Panc1 (cell line): ENCODE measurements at regions not wholly inside any gene's neighbourhood (a gene's known extent, or its start where the extent isn't known, plus 50 kb on each side); places are given as distances from the start of the nearest gene placed in this dataset.

ENCODE experiments used
- ATAC-seq: fragments of 200-7000 bp; cut with Tn5 transposase; 2 replicates; pipeline ENCODE4 v1.9.1; 2020; ENCODE audit warnings: mild to moderate bottlenecking, moderate library complexity
- BruUV-seq: library from RNA; stranded (reverse); fragments of 400-500 nt; replicated peaks from 2 replicates; lab custom pipeline; 2021; lab: Mats Ljungman, UMichigan
- CTCF ChIA-PET: fragments of 300-600 bp; sonication (Branson Sonifier 250); formaldehyde crosslinking; loops from one replicate; lab custom pipeline; 2022; ENCODE audit warnings: antibody characterized with exemption; lab: Charles Lee
- POLR2A ChIA-PET: fragments of 300-600 bp; sonication (Branson Sonifier 250); formaldehyde crosslinking; loops from one replicate; lab custom pipeline; 2022; ENCODE audit warnings: antibody characterized with exemption; lab: Charles Lee
- DNase-seq: peaks from one replicate; pipeline ENCODE4 v3.0.0-alpha.2; 2010; ENCODE audit warnings: low read depth, low spot score
- H3K27ac ChIP-seq: 2 replicates; pipeline ENCODE4 v1.5.1; 2011; ENCODE audit warnings: mild to moderate bottlenecking, low read length, inconsistent platforms
- H3K27me3 ChIP-seq: fragments of 200-500 bp; sonication (Bioruptor generic); 2 replicates; pipeline ENCODE4 v1.6.0; 2014; ENCODE audit warnings: low read length, inconsistent platforms; ENCODE audit not compliant: control insufficient read depth, insufficient read depth
- H3K36me3 ChIP-seq: fragments of 200-500 bp; sonication (Bioruptor generic); 2 replicates; pipeline ENCODE4 v1.5.1; 2014; ENCODE audit warnings: inconsistent platforms, mild to moderate bottlenecking, low read length, moderate library complexity; ENCODE audit not compliant: control insufficient read depth, insufficient read depth
- H3K4me1 ChIP-seq: 2 replicates; pipeline ENCODE4 v1.5.1; 2011; ENCODE audit warnings: inconsistent platforms, mild to moderate bottlenecking, low read length, moderate library complexity; ENCODE audit not compliant: control insufficient read depth, insufficient read depth
- H3K4me3 ChIP-seq, 2 experiments: 2 replicates each; pipeline ENCODE4 v1.5.1; 2011 to 2012; ENCODE audit warnings: low read depth in 2 of 2, low read length in 2 of 2, mild to moderate bottlenecking in 2 of 2, inconsistent platforms in 1 of 2, moderate library complexity in 1 of 2
- H3K9me3 ChIP-seq: fragments of 200-500 bp; sonication (Bioruptor generic); 2 replicates; pipeline ENCODE4 v1.5.1; 2014; ENCODE audit warnings: low read depth, mild to moderate bottlenecking, inconsistent platforms, low read length, moderate library complexity; ENCODE audit not compliant: control insufficient read depth, insufficient read depth
- CTCF ChIP-seq: fragments of 450-650 bp; IDR thresholded peaks from 2 replicates; pipeline ENCODE4 v1.5.1; 2017; ENCODE audit warnings: mild to moderate bottlenecking
- POLR2AphosphoS5 ChIP-seq: IDR thresholded peaks from 2 replicates; pipeline ENCODE4 v1.6.1; 2012; ENCODE audit warnings: mild to moderate bottlenecking, low read depth, low read length, moderate library complexity
- SIN3A ChIP-seq: IDR thresholded peaks from 2 replicates; pipeline ENCODE4 v1.6.1; 2012; ENCODE audit warnings: low read depth, mild to moderate bottlenecking, low read length, moderate library complexity, borderline replicate concordance; ENCODE audit not compliant: insufficient read depth
- TCF7L2 ChIP-seq: IDR thresholded peaks from 2 replicates; pipeline ENCODE4 v1.6.1; 2011; ENCODE audit warnings: mild to moderate bottlenecking, low read depth, low read length, inconsistent platforms
- in situ Hi-C: cut with HindIII; loops from 2 replicates; pipeline ENCODE4 v1.10.0; 2016; ENCODE audit warnings: low sequenced_read_pairs, low pct_unique_long_range_greater_than_20kb
- intact Hi-C: fragments of 100-400 bp; cut with micrococcal nuclease; formaldehyde crosslinking; loops from one replicate; pipeline ENCODE4 v1.10.0; 2022; ENCODE audit not compliant: unreplicated experiment
- TF ChIP-seq, protein P1 (sequence below), 2 experiments: IDR thresholded peaks; 2 replicates each; pipeline ENCODE4 v1.6.1; 2011 to 2012; ENCODE audit warnings: low read depth in 2 of 2, control low read depth in 1 of 2, low read length in 1 of 2, mild to moderate bottlenecking in 1 of 2, moderate library complexity in 1 of 2; ENCODE audit not compliant: insufficient read depth in 1 of 2

DNA sequence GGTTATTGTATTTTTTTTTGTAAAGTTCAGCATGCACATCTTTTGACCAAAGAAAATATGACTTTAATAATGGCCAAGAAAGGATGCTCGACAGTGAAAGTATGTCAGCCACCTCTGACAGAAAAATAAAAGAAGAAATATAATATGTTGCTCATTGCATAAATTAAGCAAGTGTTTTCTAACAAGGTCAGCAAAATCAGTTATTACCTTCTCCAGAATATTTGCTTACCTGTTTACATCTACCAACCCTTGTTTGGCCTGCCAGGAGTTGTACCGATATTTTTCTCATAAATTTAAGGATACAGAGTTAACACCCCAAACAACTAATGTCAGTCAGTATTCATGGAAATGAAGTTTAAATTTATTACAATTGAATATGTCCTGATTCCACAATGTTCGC lies 685.4 kb downstream of the PLA2G4A start:
- intact Hi-C loops = no loop called here
- TF ChIP-seq SIN3A (no peak), TCF7L2 (no peak), CTCF (no peak), POLR2AphosphoS5 (no peak)
- TF ChIP-seq, protein P1, sequence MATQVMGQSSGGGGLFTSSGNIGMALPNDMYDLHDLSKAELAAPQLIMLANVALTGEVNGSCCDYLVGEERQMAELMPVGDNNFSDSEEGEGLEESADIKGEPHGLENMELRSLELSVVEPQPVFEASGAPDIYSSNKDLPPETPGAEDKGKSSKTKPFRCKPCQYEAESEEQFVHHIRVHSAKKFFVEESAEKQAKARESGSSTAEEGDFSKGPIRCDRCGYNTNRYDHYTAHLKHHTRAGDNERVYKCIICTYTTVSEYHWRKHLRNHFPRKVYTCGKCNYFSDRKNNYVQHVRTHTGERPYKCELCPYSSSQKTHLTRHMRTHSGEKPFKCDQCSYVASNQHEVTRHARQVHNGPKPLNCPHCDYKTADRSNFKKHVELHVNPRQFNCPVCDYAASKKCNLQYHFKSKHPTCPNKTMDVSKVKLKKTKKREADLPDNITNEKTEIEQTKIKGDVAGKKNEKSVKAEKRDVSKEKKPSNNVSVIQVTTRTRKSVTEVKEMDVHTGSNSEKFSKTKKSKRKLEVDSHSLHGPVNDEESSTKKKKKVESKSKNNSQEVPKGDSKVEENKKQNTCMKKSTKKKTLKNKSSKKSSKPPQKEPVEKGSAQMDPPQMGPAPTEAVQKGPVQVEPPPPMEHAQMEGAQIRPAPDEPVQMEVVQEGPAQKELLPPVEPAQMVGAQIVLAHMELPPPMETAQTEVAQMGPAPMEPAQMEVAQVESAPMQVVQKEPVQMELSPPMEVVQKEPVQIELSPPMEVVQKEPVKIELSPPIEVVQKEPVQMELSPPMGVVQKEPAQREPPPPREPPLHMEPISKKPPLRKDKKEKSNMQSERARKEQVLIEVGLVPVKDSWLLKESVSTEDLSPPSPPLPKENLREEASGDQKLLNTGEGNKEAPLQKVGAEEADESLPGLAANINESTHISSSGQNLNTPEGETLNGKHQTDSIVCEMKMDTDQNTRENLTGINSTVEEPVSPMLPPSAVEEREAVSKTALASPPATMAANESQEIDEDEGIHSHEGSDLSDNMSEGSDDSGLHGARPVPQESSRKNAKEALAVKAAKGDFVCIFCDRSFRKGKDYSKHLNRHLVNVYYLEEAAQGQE (IDR thresholded peaks at IDR 0.05; ENCODE audit: insufficient read depth in 1 of 2, low read depth in 2 of 2, low read length in 1 of 2) = no peak
- no peaks in the 10 kb centered on the region for H3K27me3 ChIP-seq
- no peak overlapping the region for H3K27ac ChIP-seq
- H3K4me1 ChIP-seq = no peaks in the 10 kb centered on the region
- no peaks in the 10 kb centered on the region for H3K9me3 ChIP-seq
- no peak for DNase-seq
- ChIA-PET POLR2A (no interaction called here), CTCF (no interaction called here)
- H3K4me3 ChIP-seq = no peak overlapping the region
- no TSS peak for BruUV-seq
- ATAC-seq = no peak
- in situ Hi-C loops = no loop called here
- H3K36me3 ChIP-seq = no peaks in the 10 kb centered on the region

- H3K9me3 ChIP-seq = no peaks in the 10 kb centered on the region
- POLR2A ChIA-PET = no interaction called here
- H3K4me1 ChIP-seq = no peaks in the 10 kb centered on the region
- no peak overlapping the region for H3K4me3 ChIP-seq
- no TSS peak for BruUV-seq
- ATAC-seq (no peak), DNase-seq (no peak)
- no peaks in the 10 kb centered on the region for H3K27me3 ChIP-seq
- H3K36me3 ChIP-seq = no peaks in the 10 kb centered on the region
- H3K27ac ChIP-seq = no peak overlapping the region
- CTCF ChIA-PET = interaction anchor here (0.6 kb wide), 1 partner anchor 1600 kb away, joined by 3 read pairs; no protein-coding TSS in a partner anchor
- intact Hi-C loops = no loop called here
- TF ChIP-seq, protein P1 (IDR thresholded peaks at IDR 0.05; ENCODE audit: insufficient read depth in 1 of 2, low read depth in 2 of 2, low read length in 1 of 2) = no peak
- TF ChIP-seq POLR2AphosphoS5 = no peak
- TF ChIP-seq SIN3A = no peak
- no peak for TF ChIP-seq CTCF
- no peak for TF ChIP-seq TCF7L2
- in situ Hi-C loops = no loop called here
Observed at GRCh38 chr1:187516874-187517273, 688.1 kb downstream of the PLA2G4A start.
